ENCODE measurements at regions not wholly inside any gene's neighbourhood (a gene's known extent, or its start where the extent isn't known, plus 50 kb on each side); places are given as distances from the start of the nearest gene placed in this dataset.

DNA sequence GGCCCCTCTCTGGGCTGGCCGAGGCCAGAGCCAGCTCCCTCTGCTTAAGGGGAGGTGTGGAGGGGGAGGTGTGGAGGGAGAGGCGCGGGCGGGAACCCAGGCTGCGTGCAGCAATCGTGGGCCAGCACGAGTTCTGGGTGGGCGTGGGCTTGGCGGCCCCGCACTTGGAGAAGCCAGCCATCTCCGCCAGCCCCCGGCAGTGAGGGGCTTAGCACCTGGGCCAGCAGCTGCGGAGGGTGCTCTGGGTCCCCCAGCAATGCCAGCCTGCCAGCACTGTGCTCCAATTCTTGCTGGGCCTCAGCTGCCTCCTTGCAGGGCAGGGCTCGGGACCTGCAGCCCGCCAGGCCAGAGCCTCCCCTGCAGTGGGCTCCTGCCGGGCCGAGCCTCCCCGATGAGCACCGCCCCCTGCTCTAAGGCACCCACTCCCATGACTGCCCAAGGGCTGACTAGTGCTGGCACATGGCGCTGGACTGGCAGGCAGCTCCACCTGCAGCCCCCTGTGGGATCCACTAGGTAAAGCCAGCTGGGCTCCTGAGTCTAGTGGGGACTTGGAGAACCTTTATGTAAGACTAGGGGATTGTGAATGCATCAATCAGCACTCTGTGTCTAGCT lies 96.7 kb upstream of the OR9G4 start:
- intact Hi-C loops (cut with micrococcal nuclease; ENCODE audit: unreplicated experiment): loop anchor here (10.0 kb wide), 1 partner anchor 270 kb away; no protein-coding TSS in a partner anchor
- no peaks in the 10 kb centered on the region for H3K4me1 ChIP-seq (ENCODE audit: control insufficient read depth, insufficient read depth, low read length)
- BruUV-seq (replicated peaks): no TSS peak
- ChIA-PET SMC1A (ENCODE audit: uncharacterized antibody, unreplicated experiment) (interaction anchor here (1.0 kb wide), 1 partner anchor 403 kb away, joined by 3 read pairs; no protein-coding TSS in a partner anchor), POLR2A (no interaction called here), CTCF (interaction anchor here (0.6 to 3.3 kb wide), 2 partner anchors 404 to 638 kb away, joined by 3 to 12 read pairs; no protein-coding TSS in a partner anchor), RAD21 (ENCODE audit: unreplicated experiment) (interaction anchor here (6.5 kb wide), 1 partner anchor 405 kb away, joined by 75 read pairs; no protein-coding TSS in a partner anchor)
- 50% methylated on average over 11 of the region's 20 CpGs for WGBS (ENCODE audit: insufficient coverage, insufficient replicate concordance, low lambda C conversion rate, missing lambda C conversion rate)
- no peaks in the 10 kb centered on the region for H3K36me3 ChIP-seq (ENCODE audit: control insufficient read depth in 2 of 2, insufficient read depth in 2 of 2, low read length in 1 of 2)
- no peak overlapping the region for H3K9ac ChIP-seq (ENCODE audit: control insufficient read depth, insufficient read depth, low read length)
- no peaks in the 10 kb centered on the region for H4K20me1 ChIP-seq (ENCODE audit: control insufficient read depth, insufficient read depth)
- no peak overlapping the region for H2AFZ ChIP-seq (ENCODE audit: control insufficient read depth, low read depth, low read length)
- ATAC-seq: no peak
- H3K9me3 ChIP-seq (replicated peaks; ENCODE audit: control insufficient read depth, insufficient read depth, low read length): no peaks in the 10 kb centered on the region
- no peaks in the 10 kb centered on the region for H3K27me3 ChIP-seq (replicated peaks in 1 of 2; ENCODE audit: control insufficient read depth in 2 of 2, insufficient read depth in 2 of 2, low read length in 1 of 2)
- no peak for DNase-seq (ENCODE audit: low read depth, low spot score)
- no peak overlapping the region for H3K4me2 ChIP-seq (ENCODE audit: control insufficient read depth, insufficient read depth)
- no peaks in the 10 kb centered on the region for H3K79me2 ChIP-seq (ENCODE audit: control insufficient read depth, insufficient read depth, low read length)
- TF ChIP-seq FOXM1 (IDR thresholded peaks at IDR 0.05; ENCODE audit: low read depth, low read length) (no peak), SPI1 (IDR thresholded peaks at IDR 0.05; ENCODE audit: borderline replicate concordance, insufficient read depth, low read depth, low read length) (no peak), RFX5 (IDR thresholded peaks at IDR 0.05; ENCODE audit: low read depth, low read length) (no peak), MXI1 (IDR thresholded peaks at IDR 0.05; ENCODE audit: low read depth, low read length) (no peak), BCLAF1 (IDR thresholded peaks at IDR 0.05) (no peak), WRNIP1 (IDR thresholded peaks at IDR 0.05; ENCODE audit: borderline replicate concordance, low read depth, low read length) (no peak), SUZ12 (IDR thresholded peaks at IDR 0.05; ENCODE audit: unreplicated experiment) (no peak), FOS (IDR thresholded peaks at IDR 0.05; ENCODE audit: borderline replicate concordance, extremely low read depth, insufficient read length) (no peak), RELA (IDR thresholded peaks at IDR 0.05; ENCODE audit: borderline replicate concordance, partially characterized antibody) (no peak), TCF7 (IDR thresholded peaks at IDR 0.05; ENCODE audit: borderline replicate concordance) (no peak), POLR2AphosphoS2 (IDR thresholded peaks at IDR 0.05; ENCODE audit: low read depth, low read length) (no peak)
- in situ Hi-C loops (cut with MboI): loop anchor here (25.0 kb wide), 1 partner anchor 642 kb away; no protein-coding TSS in a partner anchor
- no peak for FAIRE-seq
- H3K4me3 ChIP-seq: no peak overlapping the region
- H3K27ac ChIP-seq (ENCODE audit: control insufficient read depth, insufficient read depth): no peak overlapping the region

Measured in GM12878 (cell line).